C4-2B (cell line): ENCODE measurements at regions not wholly inside any gene's neighbourhood (a gene's known extent, or its start where the extent isn't known, plus 50 kb on each side); places are given as distances from the start of the nearest gene placed in this dataset.
A peak's percentile ranks its signal among the peaks of the same experiment; 100 is the strongest.
"Not testable (repeated sequence)": the region's sequence is repeated elsewhere in the genome, so short reads cannot be mapped to it uniquely, and the experiment has no call there.

Experiments
- H3K27ac ChIP-seq: fragments of 450-650 bp; 2 replicates; pipeline ENCODE4 v1.5.1; 2017
- CTCF ChIP-seq: fragments of 450-650 bp; conservative IDR thresholded peaks from 2 replicates; pipeline ENCODE4 v1.5.1; 2017; ENCODE audit warnings: mild to moderate bottlenecking
- ZFX ChIP-seq: fragments of 450-650 bp; IDR thresholded peaks from 2 replicates; pipeline ENCODE4 v1.6.1; 2017

GRCh38 chr16:32085438-32086141, 167.5 kb upstream of the TP53TG3D start:
- H3K27ac ChIP-seq, result not testable (repeated sequence)

- H3K27ac ChIP-seq, result not testable (repeated sequence)
Observed at GRCh38 chr16:32115562-32115961, 137.5 kb upstream of the TP53TG3D start.

- no peak overlapping the region for H3K27ac ChIP-seq
- TF ChIP-seq ZFX (no peak), CTCF (no peak)
Observed at GRCh38 chr16:32116080-32116479, 137.0 kb upstream of the TP53TG3D start.

GRCh38 chr16:32116533-32116932, 136.6 kb upstream of the TP53TG3D start:
- H3K27ac ChIP-seq, result not testable (repeated sequence)

GRCh38 chr16:32120372-32120771, 132.7 kb upstream of the TP53TG3D start:
- H3K27ac ChIP-seq, result not testable (repeated sequence)

- not testable (repeated sequence) for H3K27ac ChIP-seq
Observed at GRCh38 chr16:32120779-32121178, 132.3 kb upstream of the TP53TG3D start.

- H3K27ac ChIP-seq, result not testable (repeated sequence)
Observed at GRCh38 chr16:32121273-32121900, 131.7 kb upstream of the TP53TG3D start.

GRCh38 chr16:32152434-32152833, 100.7 kb upstream of the TP53TG3D start:
- H3K27ac ChIP-seq, result not testable (repeated sequence)

- peak overlapping the region; percentile 36; the same call in 1 of the 2 replicates for H3K27ac ChIP-seq
Observed at GRCh38 chr16:32187918-32188669, 65.0 kb upstream of the TP53TG3D start.

GRCh38 chr16:32202585-32202984, 50.5 kb upstream of the TP53TG3D start:
- not testable (repeated sequence) for H3K27ac ChIP-seq
